ENCODE measurements at regions not wholly inside any gene's neighbourhood (a gene's known extent, or its start where the extent isn't known, plus 50 kb on each side); places are given as distances from the start of the nearest gene placed in this dataset.

GRCh38 chr3:177320765-177321247 lies 123.5 kb upstream of the TBL1XR1 start:
- TF ChIP-seq CTCF (IDR thresholded peaks at IDR 0.05; ENCODE audit: low read depth, low read length, poor library complexity, severe bottlenecking) (no peak), EZH2phosphoT487 (IDR thresholded peaks at IDR 0.05; ENCODE audit: borderline replicate concordance, low read length) (no peak)
